Heart left ventricle (tissue), 16 donors: ENCODE measurements at regions not wholly inside any gene's neighbourhood (a gene's known extent, or its start where the extent isn't known, plus 50 kb on each side); places are given as distances from the start of the nearest gene placed in this dataset.

ENCODE experiments used
- ATAC-seq, 4 donors: fragments of 200-7000 bp; cut with Tn5 transposase; one replicate each; pipeline ENCODE4 v1.9.1; 2020 to 2022; ENCODE audit warnings: moderate library complexity in 4 of 4, mild to moderate bottlenecking in 3 of 4, moderate number of reproducible peaks in 1 of 4
- DNase-seq, 5 donors: peaks; one replicate each; pipeline ENCODE4 v3.0.0-alpha.2; 2020
- H3K27ac ChIP-seq, 12 donors: fragments of 200-600 bp; sonication (generic) in 4 of 12; one replicate each; pipeline versions ENCODE4 v1.5.0 to v1.8.0; 2016 to 2022; ENCODE audit warnings: mild to moderate bottlenecking in 2 of 12
- H3K27me3 ChIP-seq, 9 donors: fragments of 200-600 bp; sonication (generic) in 2 of 9; one replicate each; pipeline versions ENCODE4 v1.5.1 to v1.8.0; 2016 to 2022; ENCODE audit warnings: mild to moderate bottlenecking in 3 of 9
- H3K36me3 ChIP-seq, 9 donors: fragments of 200-600 bp; sonication (generic) in 2 of 9; one replicate each; pipeline versions ENCODE4 v1.5.0 to v1.8.0; 2018 to 2022; ENCODE audit warnings: mild to moderate bottlenecking in 2 of 9
- H3K4me1 ChIP-seq, 12 donors: fragments of 200-600 bp; sonication (generic) in 4 of 12; one replicate each; pipeline versions ENCODE4 v1.5.0 to v1.8.0; 2016 to 2022; ENCODE audit warnings: mild to moderate bottlenecking in 3 of 12
- H3K4me3 ChIP-seq, 12 donors: fragments of 200-600 bp; sonication (generic) in 4 of 12; one replicate each; pipeline versions ENCODE4 v1.5.0 to v1.8.0; 2017 to 2022; ENCODE audit warnings: mild to moderate bottlenecking in 9 of 12, moderate library complexity in 4 of 12
- H3K9me3 ChIP-seq, 12 donors: fragments of 200-600 bp; sonication (generic) in 4 of 12; one replicate each; pipeline versions ENCODE4 v1.5.0 to v1.8.0; 2016 to 2022; ENCODE audit warnings: mild to moderate bottlenecking in 1 of 12
- POLR2A ChIP-seq, 2 donors: fragments of 450-650 bp; IDR thresholded peaks; one replicate each; pipeline ENCODE4 v1.6.1; 2017; ENCODE audit warnings: antibody characterized with exemption in 2 of 2, mild to moderate bottlenecking in 2 of 2, moderate library complexity in 2 of 2
- WGBS, 4 donors: extraction: QIAGEN DNeasy Blood & Tissue Kit in 2 of 4; methylation state at CpG; one replicate each; pipeline versions ENCODE4 v1.1.5 to v1.1.7; 2013 to 2018; 5-methylcytosine and 5-hydroxymethylcytosine counted together
- intact Hi-C, 10 donors: fragments of 100-400 bp; cut with DNase I; formaldehyde crosslinking; loops; one replicate each; pipeline versions ENCODE4 v1.11.1 to v1.14.2; 2022
- TF ChIP-seq, protein P1 (sequence below), 12 donors: fragments of 200-600 bp; sonication (generic) in 4 of 12; IDR thresholded peaks; one replicate each; pipeline versions ENCODE4 v1.5.0 to v1.8.0; 2018 to 2022; ENCODE audit warnings: antibody characterized with exemption in 12 of 12, mild to moderate bottlenecking in 5 of 12
- donor health status: ischemic (EF 13 %, LVEDD 7.1; RV severe dilation, severe dysfunction).
- donor health status: healthy with polysubstance abuse.
- donor health status: DM: no; HTN: yes; CAD: no.
- donor health status: DM: no; HTN: no; CAD: no.
- donor health status: ischemic (EF 25% LVEDD 6.9; RV normal size, moderate dysfunction).
- donor health status: ischemic (EF 25% LVEDD 5.7; RV mildly dilated, moderate dysfunction).
- donor health status: healthy.
- donor health status: DM: yes; HTN: yes; CAD: no.
- donor health status: ischemic (EF 35%, LVEDD 5.7; RV mildly dilated, moderate dysfunction).
- donor health status: nonischemic (EF 11% LVEDD 7.7; RV severe dilation, severe dysfunction).
- donor health status: DM: yes; HTN: yes; CAD: no.
- donor health status: PGD.
- donor health status: ischemic (EF 29% LVEDD 5.4; RV normal size, mild dysfunction).
- donor health status: nonischemic (EF 23%, LVEDD 6.1; RV moderate dilation, normal function).

DNA sequence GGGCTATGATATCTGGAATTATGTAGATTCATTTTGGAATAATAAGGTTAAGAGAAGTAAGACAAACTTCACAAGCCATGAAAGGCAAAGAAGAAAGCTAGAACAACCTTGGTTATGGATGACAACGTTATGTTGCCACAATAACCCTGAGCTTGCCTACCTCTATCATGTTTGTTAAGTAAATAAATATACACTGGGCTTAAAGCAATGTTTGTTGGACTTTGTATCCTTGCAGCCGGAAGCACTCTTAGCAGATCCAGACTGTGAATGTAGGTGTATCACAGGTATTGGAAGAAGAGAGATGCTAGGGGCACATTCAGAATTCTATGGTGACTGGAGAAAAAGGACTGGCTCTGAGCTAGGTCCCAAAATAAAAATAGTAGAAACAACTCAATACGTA is 214.4 kb downstream of the HS3ST1 start:
- 86 to 93% (median 87%) methylated on average over 3 of the region's 3 CpGs for WGBS, 4 donors
- Histone ChIP-seq H3K9me3 (peaks cover 0 to 2% (median 0%) of the 10 kb centered on the region in 12 donors), H3K4me3 (no peak overlapping the region), H3K27ac (no peak overlapping the region), H3K27me3 (no peaks in the 10 kb centered on the region), H3K36me3 (no peaks in the 10 kb centered on the region), H3K4me1 (no peaks in the 10 kb centered on the region)
- no peak for DNase-seq
- TF ChIP-seq, protein P1, sequence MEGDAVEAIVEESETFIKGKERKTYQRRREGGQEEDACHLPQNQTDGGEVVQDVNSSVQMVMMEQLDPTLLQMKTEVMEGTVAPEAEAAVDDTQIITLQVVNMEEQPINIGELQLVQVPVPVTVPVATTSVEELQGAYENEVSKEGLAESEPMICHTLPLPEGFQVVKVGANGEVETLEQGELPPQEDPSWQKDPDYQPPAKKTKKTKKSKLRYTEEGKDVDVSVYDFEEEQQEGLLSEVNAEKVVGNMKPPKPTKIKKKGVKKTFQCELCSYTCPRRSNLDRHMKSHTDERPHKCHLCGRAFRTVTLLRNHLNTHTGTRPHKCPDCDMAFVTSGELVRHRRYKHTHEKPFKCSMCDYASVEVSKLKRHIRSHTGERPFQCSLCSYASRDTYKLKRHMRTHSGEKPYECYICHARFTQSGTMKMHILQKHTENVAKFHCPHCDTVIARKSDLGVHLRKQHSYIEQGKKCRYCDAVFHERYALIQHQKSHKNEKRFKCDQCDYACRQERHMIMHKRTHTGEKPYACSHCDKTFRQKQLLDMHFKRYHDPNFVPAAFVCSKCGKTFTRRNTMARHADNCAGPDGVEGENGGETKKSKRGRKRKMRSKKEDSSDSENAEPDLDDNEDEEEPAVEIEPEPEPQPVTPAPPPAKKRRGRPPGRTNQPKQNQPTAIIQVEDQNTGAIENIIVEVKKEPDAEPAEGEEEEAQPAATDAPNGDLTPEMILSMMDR (IDR thresholded peaks at IDR 0.05): no peak
- TF ChIP-seq POLR2A (IDR thresholded peaks at IDR 0.05): no peak
- intact Hi-C loops: no loop called here
- ATAC-seq: no peak

DNA sequence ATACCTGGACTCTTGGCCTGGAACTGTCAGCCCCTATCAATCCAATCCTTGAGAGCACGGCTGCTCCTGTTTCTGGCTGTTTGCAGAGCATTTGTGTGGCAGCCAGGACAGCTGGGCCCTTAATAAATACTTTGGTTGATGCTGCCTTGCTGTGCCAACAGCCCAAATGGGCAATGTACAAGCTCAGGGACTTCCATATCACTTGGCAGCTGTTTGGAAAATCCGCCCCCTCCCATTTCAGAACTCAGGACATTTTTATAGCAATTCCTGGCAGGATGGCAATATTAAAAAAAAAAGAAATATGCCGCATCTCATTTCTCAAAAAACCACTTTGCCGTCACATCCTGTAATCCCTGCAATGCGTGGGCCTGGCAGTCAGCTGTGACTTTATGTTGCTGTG is 218.9 kb downstream of the HS3ST1 start:
- intact Hi-C loops: no loop called here
- Histone ChIP-seq H3K36me3 (no peaks in the 10 kb centered on the region), H3K27me3 (no peaks in the 10 kb centered on the region), H3K9me3 (peaks cover 0 to 20% (median 2%) of the 10 kb centered on the region in 12 donors), H3K27ac (no peak overlapping the region), H3K4me1 (no peaks in the 10 kb centered on the region), H3K4me3 (no peak overlapping the region)
- ATAC-seq (no peak), DNase-seq (no peak)
- no peak for TF ChIP-seq POLR2A (IDR thresholded peaks at IDR 0.05)
- TF ChIP-seq, protein P1 (IDR thresholded peaks at IDR 0.05): no peak
- WGBS, 4 donors: 80 to 94% (median 81%) methylated on average over 5 of the region's 5 CpGs

DNA sequence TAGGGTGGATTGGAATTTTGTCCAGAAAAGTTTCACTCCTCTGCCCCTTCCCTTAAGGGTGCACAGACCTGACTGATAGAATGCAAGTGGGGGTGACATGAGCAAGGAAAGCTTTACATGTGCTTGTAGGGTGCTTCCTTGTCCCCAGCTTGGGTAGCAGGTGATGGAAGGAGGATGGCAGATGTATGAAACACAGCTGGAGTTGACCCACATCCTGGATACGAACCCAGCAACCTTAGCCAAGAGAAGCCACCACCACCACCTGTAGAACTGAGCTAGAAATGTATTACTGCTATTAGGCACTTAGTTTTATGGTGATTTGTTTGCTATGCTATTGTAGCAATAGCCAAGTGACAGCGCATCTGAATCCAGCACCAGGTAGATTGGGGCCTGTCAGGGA is 227.4 kb downstream of the HS3ST1 start:
- Histone ChIP-seq H3K4me1 (no peaks in the 10 kb centered on the region), H3K27ac (no peak overlapping the region), H3K36me3 (no peaks in the 10 kb centered on the region), H3K27me3 (no peaks in the 10 kb centered on the region), H3K4me3 (no peak overlapping the region), H3K9me3 (no peaks in the 10 kb centered on the region)
- intact Hi-C loops: no loop called here
- TF ChIP-seq POLR2A (IDR thresholded peaks at IDR 0.05): no peak
- TF ChIP-seq, protein P1 (IDR thresholded peaks at IDR 0.05): no peak
- ATAC-seq (no peak), DNase-seq (no peak)
- 82 to 100% (median 91%) methylated on average over 2 of the region's 2 CpGs for WGBS, 4 donors

DNA sequence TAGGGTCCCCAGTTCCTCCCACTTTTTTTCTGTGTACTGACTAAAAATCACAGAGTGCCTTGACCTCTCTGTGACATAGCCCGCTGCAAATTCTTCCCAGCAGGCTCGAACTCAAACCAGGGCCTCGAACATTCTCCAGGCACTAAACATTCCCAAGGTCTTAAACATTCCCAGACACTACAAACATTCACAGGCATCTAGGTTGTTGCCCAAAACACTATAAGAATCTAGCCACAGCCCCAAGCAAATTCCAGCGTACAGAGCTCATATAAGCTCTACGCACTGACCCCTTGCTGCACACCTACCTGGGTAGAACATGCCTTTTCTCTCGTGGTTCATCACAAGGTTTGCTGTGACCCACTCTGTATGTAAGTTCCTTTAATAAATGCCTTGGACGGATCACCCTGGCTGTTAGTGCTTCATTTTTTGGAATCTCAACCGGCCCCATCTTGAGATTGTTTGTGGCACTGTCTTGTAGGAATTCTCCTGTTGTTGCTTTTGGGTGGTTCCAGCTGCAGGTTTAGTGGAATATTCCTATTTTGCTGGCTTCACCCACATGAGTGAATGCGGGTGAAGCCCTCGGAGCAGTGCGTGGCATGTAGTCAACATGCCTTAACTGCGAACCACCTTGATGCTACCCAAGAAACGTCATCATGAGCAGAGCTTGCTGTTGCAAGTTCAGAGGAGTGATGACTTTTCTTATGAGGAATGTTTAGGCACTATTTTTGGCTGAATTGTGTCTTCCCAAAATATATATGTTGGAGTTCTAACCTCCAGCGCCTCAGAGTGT is 230.0 kb downstream of the HS3ST1 start:
- Histone ChIP-seq H3K36me3 (no peaks in the 10 kb centered on the region), H3K9me3 (peaks cover 0 to 5% (median 0%) of the 10 kb centered on the region in 12 donors), H3K27me3 (no peaks in the 10 kb centered on the region), H3K4me1 (no peaks in the 10 kb centered on the region), H3K4me3 (no peak overlapping the region), H3K27ac (no peak overlapping the region)
- ATAC-seq: no peak
- no peak for TF ChIP-seq POLR2A (IDR thresholded peaks at IDR 0.05)
- TF ChIP-seq, protein P1 (IDR thresholded peaks at IDR 0.05): no peak
- intact Hi-C loops: no loop called here
- 86 to 95% (median 91%) methylated on average over 14 of the region's 14 CpGs for WGBS, 4 donors
- no peak for DNase-seq
